Neural progenitor cell (in vitro differentiated cells): ENCODE measurements at regions not wholly inside any gene's neighbourhood (a gene's known extent, or its start where the extent isn't known, plus 50 kb on each side); places are given as distances from the start of the nearest gene placed in this dataset.

Experiments
- EZH2 ChIP-seq: fragments of 200-600 bp; sonication (generic); IDR thresholded peaks from 2 replicates; pipeline ENCODE4 v1.6.1; 2017; ENCODE audit warnings: antibody characterized with exemption, mild to moderate bottlenecking, moderate library complexity
- EZH2phosphoT487 ChIP-seq: fragments of 200-600 bp; sonication (generic); IDR thresholded peaks from 2 replicates; pipeline ENCODE4 v1.6.1; 2017; ENCODE audit warnings: antibody characterized with exemption
- TF ChIP-seq, protein P1 (sequence below): fragments of 200-600 bp; sonication (generic); IDR thresholded peaks from 2 replicates; pipeline ENCODE4 v1.5.1; 2017; ENCODE audit warnings: antibody characterized with exemption, mild to moderate bottlenecking

DNA sequence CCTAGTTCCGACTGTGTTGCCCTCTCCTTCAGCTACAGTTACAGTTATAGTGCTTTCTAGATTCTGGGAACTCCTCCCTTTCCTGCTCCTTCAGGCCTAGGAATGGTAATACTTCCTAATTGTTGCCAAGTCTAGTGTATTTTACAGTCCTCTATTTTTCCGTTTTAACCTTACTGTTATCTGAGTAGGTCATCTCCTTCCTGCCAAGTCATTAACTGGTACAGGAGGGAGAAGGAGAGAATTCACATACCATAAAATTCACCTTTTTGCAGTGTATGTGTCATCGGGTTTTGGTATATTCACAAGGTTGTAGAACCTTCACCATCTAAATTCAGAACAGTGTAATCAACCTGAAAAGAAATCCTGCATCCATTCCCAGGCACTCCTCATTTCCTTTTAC, 335.4 kb upstream of the MEF2C start:
- TF ChIP-seq, protein P1, sequence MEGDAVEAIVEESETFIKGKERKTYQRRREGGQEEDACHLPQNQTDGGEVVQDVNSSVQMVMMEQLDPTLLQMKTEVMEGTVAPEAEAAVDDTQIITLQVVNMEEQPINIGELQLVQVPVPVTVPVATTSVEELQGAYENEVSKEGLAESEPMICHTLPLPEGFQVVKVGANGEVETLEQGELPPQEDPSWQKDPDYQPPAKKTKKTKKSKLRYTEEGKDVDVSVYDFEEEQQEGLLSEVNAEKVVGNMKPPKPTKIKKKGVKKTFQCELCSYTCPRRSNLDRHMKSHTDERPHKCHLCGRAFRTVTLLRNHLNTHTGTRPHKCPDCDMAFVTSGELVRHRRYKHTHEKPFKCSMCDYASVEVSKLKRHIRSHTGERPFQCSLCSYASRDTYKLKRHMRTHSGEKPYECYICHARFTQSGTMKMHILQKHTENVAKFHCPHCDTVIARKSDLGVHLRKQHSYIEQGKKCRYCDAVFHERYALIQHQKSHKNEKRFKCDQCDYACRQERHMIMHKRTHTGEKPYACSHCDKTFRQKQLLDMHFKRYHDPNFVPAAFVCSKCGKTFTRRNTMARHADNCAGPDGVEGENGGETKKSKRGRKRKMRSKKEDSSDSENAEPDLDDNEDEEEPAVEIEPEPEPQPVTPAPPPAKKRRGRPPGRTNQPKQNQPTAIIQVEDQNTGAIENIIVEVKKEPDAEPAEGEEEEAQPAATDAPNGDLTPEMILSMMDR: no peak
- no peak for TF ChIP-seq EZH2
- no peak for TF ChIP-seq EZH2phosphoT487
